GM12873 (cell line): ENCODE measurements at regions not wholly inside any gene's neighbourhood (a gene's known extent, or its start where the extent isn't known, plus 50 kb on each side); places are given as distances from the start of the nearest gene placed in this dataset.

Source experiments
- TF ChIP-seq, protein P1 (sequence below): IDR thresholded peaks from 2 replicates; pipeline ENCODE4 v1.5.1; 2012; ENCODE audit warnings: low read depth, mild to moderate bottlenecking, moderate library complexity, low read length, control low read depth; ENCODE audit not compliant: insufficient read depth; ENCODE audit errors: missing control alignments

DNA sequence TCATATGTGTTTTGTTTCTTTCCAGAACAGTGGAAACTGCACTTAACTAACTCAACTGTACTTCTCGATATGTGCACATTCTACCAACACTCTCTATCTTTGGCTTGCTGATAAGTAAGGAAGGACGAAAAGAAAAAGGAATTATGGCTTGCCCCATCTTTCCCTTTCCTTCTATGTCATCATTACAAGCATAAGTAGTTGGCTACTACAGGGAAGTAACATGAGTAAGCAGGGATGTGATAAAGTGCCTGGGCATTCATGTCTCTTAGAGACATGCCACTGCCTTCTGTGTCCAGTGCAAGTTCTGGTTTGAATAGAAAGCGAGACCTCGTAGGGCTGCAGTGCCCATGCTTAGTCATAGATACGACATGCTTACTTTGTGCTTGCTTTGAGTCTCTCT lies 342.5 kb downstream of the ETS1 start:
- TF ChIP-seq, protein P1, sequence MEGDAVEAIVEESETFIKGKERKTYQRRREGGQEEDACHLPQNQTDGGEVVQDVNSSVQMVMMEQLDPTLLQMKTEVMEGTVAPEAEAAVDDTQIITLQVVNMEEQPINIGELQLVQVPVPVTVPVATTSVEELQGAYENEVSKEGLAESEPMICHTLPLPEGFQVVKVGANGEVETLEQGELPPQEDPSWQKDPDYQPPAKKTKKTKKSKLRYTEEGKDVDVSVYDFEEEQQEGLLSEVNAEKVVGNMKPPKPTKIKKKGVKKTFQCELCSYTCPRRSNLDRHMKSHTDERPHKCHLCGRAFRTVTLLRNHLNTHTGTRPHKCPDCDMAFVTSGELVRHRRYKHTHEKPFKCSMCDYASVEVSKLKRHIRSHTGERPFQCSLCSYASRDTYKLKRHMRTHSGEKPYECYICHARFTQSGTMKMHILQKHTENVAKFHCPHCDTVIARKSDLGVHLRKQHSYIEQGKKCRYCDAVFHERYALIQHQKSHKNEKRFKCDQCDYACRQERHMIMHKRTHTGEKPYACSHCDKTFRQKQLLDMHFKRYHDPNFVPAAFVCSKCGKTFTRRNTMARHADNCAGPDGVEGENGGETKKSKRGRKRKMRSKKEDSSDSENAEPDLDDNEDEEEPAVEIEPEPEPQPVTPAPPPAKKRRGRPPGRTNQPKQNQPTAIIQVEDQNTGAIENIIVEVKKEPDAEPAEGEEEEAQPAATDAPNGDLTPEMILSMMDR: no peak

DNA sequence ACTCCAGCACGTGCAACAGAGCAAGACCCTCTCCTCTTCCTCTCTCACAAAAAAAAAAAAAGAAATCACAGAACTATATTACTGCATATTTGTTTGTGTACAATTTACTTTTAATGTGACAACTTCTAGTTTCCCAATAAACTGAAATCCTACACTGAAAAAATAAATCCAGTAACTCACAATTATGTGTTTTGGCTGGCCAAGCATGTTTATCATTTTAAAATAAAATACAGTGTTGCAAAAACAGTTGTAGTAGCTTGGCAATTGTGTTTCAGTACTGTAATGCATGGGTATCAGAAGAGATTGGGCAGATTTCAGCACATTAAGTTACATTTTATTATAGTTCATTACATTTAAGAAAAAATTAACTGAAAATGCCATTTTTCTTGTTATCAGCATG lies 344.9 kb downstream of the ETS1 start:
- TF ChIP-seq, protein P1: no peak

DNA sequence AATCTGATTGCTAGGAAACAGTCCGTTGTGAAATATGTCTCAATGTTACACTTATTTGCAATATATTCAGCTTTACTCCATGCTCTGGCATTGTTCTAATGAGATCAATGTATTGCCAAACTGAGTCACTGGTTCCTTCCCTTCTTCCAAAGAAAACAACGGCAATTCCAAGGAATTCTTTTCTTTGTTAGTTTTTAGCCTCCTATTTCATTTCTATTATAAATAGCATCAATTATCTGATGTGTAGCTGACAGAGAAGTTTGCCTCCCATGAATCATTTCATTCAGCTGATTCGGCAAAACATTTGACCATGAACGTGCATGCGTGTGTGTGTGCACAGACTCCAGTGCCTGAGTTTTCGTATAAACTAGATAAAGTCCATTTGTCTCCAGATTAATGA lies 346.8 kb downstream of the ETS1 start:
- TF ChIP-seq, protein P1: no peak

DNA sequence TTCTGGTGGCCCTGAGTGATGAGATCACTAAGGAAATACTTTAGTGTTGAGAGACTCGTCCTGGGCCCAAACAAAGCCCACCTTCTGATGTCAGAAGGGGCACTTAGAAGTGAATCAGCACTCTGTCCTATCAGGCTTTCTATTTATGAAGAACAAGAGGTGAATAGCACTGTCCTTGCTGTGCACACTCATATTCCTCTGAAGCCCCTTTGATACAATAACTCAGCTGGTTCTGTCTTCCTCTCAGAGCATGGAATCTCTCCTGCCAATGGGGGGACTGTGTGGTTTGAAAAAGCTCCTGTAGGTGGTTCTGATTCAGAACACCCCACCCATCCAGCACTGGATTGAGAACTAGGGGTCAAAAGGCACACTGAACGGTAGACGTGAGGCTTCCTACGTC lies 348.1 kb downstream of the ETS1 start:
- TF ChIP-seq, protein P1: no peak

DNA sequence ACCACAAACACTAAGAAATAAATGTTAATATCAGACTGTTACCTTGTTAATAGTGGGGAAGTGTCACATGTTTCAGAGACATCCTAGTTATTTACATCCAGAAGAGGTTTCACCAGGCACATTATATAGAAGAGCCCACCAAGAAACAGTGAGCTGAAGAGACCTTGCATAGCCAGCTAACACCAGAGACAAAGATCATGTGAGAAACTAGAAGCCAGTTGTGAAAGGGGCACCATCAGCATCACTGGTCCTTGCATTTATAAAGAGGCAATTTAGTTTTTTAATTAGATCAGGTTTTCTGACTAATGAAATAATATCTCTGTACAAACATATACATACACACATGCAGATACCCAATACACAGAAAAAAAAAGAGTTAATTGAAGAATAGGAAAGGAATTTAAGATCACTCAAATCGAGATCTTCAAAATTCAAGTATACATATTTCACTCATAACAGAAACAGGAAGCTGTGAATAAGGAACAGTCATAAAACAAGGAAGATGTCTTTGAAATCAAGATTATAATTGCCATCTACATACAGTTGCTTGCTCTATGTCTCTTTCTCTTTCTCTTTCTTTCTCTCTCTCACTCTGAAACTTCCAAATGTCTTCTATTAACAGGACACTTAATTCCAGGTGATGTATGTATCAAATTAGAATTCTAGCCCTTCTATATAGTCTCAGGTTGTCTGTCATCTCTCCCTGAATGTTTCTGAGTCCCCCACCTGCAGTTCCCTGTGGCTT lies 348.7 kb downstream of the ETS1 start:
- TF ChIP-seq, protein P1: no peak

DNA sequence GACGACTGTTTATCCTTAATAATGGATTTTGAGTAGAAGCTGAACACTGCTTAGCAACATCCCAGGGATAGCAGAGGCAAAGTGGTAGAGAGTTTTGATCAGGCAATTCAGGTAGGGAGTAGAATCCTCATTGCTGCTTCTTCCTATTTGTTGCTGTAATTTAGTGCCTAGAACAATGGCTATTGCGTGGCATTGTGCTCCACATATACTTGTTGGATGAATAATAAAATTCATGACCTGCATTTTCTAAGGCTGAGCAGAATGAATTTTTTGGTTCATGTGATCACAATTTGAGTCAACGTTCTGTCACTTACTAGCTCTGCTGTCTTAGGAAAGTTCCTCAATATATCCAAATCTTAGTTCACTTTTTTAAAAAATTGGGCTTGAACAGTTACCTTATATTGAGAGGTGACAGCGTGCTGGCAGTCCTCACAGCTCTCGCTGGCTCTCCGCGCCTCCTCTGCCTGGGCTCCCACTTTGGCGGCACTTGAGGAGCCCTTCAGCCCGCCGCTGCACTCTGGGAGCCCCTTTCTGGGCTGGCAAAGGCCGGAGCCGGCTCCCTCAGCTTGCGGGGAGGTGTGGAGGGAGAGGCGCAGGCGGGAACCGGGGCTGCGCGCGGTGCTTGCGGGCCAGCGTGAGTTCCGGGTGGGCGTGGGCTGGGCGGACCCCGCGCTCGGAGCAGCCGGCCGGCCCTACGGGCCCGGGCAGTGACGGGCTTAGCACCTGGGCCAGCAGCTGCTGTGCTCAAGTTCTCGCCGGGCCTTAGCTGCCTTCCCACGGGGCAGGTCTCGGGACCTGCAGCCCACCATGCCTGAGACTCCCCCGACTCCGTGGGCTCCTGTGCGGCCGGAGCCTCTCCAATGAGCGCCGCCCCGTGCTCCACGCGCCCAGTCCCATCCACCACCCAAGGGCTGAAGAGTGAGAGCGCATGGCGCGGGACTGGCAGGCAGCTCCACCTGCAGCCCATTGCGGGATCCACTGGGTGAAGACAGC lies 350.6 kb downstream of the ETS1 start:
- TF ChIP-seq, protein P1: no peak

DNA sequence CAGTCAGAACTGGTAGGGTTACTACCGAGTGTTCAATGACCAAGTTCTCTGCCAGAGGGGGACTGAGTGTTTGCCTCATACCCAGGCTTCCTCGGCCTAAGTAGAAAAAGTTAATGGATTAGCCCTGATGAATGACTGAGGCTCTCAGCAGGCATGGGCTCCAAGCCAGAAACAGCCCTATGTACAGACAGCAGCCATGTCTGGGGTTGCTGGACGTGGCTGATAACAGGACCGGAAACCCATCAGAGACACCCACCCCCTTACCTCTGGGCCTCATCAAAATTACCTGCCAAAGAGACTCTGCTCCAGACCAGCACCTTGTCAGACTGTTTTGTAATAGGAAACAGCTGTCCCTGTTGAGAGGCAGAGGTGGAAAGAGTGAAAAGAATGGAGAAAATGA lies 351.4 kb downstream of the ETS1 start:
- TF ChIP-seq, protein P1: no peak
